Fibroblast of lung (primary cell): ENCODE measurements at regions not wholly inside any gene's neighbourhood (a gene's known extent, or its start where the extent isn't known, plus 50 kb on each side); places are given as distances from the start of the nearest gene placed in this dataset.

Source experiments
- CTCF ChIP-seq, 2 donors: IDR thresholded peaks in 1 of 2; conservative IDR thresholded peaks in 1 of 2; 1 replicate in 1 of 2; 2 replicates in 1 of 2; pipeline ENCODE4 v1.5.1; 2011 to 2012; ENCODE audit warnings: low read length in 2 of 2, control low read depth in 1 of 2, inconsistent platforms in 1 of 2, low read depth in 1 of 2, mild to moderate bottlenecking in 1 of 2
- EZH2 ChIP-seq: IDR thresholded peaks from 2 replicates; pipeline ENCODE4 v1.5.1; 2012; ENCODE audit warnings: low read length, control low read depth, mild to moderate bottlenecking; ENCODE audit errors: missing control alignments

GRCh38 chr4:180642732-180643131 is 1600.5 kb upstream of the TENM3 start:
- TF ChIP-seq CTCF (conservative IDR thresholded peaks at IDR 0.05 in 1 of 2, IDR thresholded peaks at IDR 0.05 in 1 of 2; ENCODE audit: low read depth in 1 of 2, low read length in 2 of 2), result no peak
- TF ChIP-seq EZH2, result no peak
